GM12878 (cell line): ENCODE measurements at regions not wholly inside any gene's neighbourhood (a gene's known extent, or its start where the extent isn't known, plus 50 kb on each side); places are given as distances from the start of the nearest gene placed in this dataset.

Source experiments
- ATAC-seq: fragments of 200-7000 bp; cut with Tn5 transposase; 3 replicates; pipeline ENCODE4 v1.9.1; 2020; ENCODE audit warnings: mild to moderate bottlenecking, moderate library complexity
- BruUV-seq: library from RNA; stranded (reverse); fragments of 400-500 nt; replicated peaks from 2 replicates; lab custom pipeline; 2021; lab: Mats Ljungman, UMichigan
- CTCF ChIA-PET: fragments of 300-600 bp; sonication (Branson Sonifier 250); formaldehyde crosslinking; extraction: SDS; loops from one replicate; lab custom pipeline; 2021; ENCODE audit warnings: inconsistent platforms; lab: Yijun Ruan, JAX
- POLR2A ChIA-PET: fragments of 350-600 bp; formaldehyde crosslinking; extraction: SDS; loops from one replicate; lab custom pipeline; 2021; ENCODE audit warnings: inconsistent platforms; lab: Charles Lee
- RAD21 ChIA-PET: fragments of 300-600 bp; sonication (Branson Sonifier 250); formaldehyde crosslinking; loops from one replicate; lab custom pipeline; 2023; ENCODE audit warnings: antibody characterized with exemption; ENCODE audit not compliant: unreplicated experiment; lab: Charles Lee
- SMC1A ChIA-PET: fragments of 300-600 bp; sonication (Branson Sonifier 250); formaldehyde crosslinking; loops from one replicate; lab custom pipeline; 2023; ENCODE audit not compliant: unreplicated experiment, uncharacterized antibody; lab: Charles Lee
- DNase-seq: peaks from one replicate; pipeline ENCODE4 v3.0.0-alpha.2; 2011; ENCODE audit warnings: low read depth, low spot score
- FAIRE-seq: peaks from 3 replicates; lab custom pipeline; 2011; peaks lifted over from hg19 to GRCh38; lab: Jason Lieb, UNC
- H2AFZ ChIP-seq: 2 replicates; pipeline ENCODE4 v1.6.0; 2011; ENCODE audit warnings: low read depth, low read length, control low read depth; ENCODE audit not compliant: control insufficient read depth
- H3K27ac ChIP-seq: 2 replicates; pipeline ENCODE4 v1.5.1; 2011; ENCODE audit warnings: control low read depth; ENCODE audit not compliant: control insufficient read depth, insufficient read depth
- H3K27me3 ChIP-seq, 2 experiments: replicated peaks in 1 of 2; 2 replicates each; pipeline versions ENCODE4 v1.6.0 to v1.6.1; 2011; ENCODE audit warnings: low read length in 1 of 2; ENCODE audit not compliant: control insufficient read depth in 2 of 2, insufficient read depth in 2 of 2
- H3K36me3 ChIP-seq, 2 experiments: 2 replicates each; pipeline ENCODE4 v1.5.1; 2011; ENCODE audit warnings: low read length in 1 of 2; ENCODE audit not compliant: control insufficient read depth in 2 of 2, insufficient read depth in 2 of 2
- H3K4me1 ChIP-seq: 2 replicates; pipeline ENCODE4 v1.6.1; 2011; ENCODE audit warnings: mild to moderate bottlenecking, low read length, moderate library complexity, mixed read lengths; ENCODE audit not compliant: control insufficient read depth, insufficient read depth
- H3K4me2 ChIP-seq: 2 replicates; pipeline ENCODE4 v1.6.0; 2011; ENCODE audit warnings: control low read depth; ENCODE audit not compliant: control insufficient read depth, insufficient read depth
- H3K4me3 ChIP-seq: fragments of 200-600 bp; sonication (generic); 2 replicates; pipeline ENCODE4 v1.5.1; 2016
- H3K79me2 ChIP-seq: 2 replicates; pipeline ENCODE4 v1.6.0; 2011; ENCODE audit warnings: low read length; ENCODE audit not compliant: control insufficient read depth, insufficient read depth
- H3K9ac ChIP-seq: 2 replicates; pipeline ENCODE4 v1.8.0; 2011; ENCODE audit warnings: low read length, control low read depth, mixed read lengths; ENCODE audit not compliant: control insufficient read depth, insufficient read depth
- H3K9me3 ChIP-seq: replicated peaks from 3 replicates; pipeline ENCODE4 v1.5.1; 2011; ENCODE audit warnings: mild to moderate bottlenecking, low read length; ENCODE audit not compliant: control insufficient read depth, insufficient read depth
- H4K20me1 ChIP-seq: 2 replicates; pipeline ENCODE4 v1.6.0; 2011; ENCODE audit not compliant: control insufficient read depth, insufficient read depth
- ATF7 ChIP-seq: fragments of 450-650 bp; IDR thresholded peaks from 2 replicates; pipeline ENCODE4 v1.6.1; 2016; ENCODE audit warnings: low read depth, mild to moderate bottlenecking
- BRCA1 ChIP-seq: IDR thresholded peaks from 2 replicates; pipeline ENCODE4 v1.6.1; 2011; ENCODE audit warnings: low read depth, low read length, improper control_type of control experiment
- CBX3 ChIP-seq: fragments of 200-600 bp; sonication (generic); IDR thresholded peaks from 2 replicates; pipeline ENCODE4 v1.6.1; 2016; ENCODE audit warnings: low read depth, borderline replicate concordance
- CHD1 ChIP-seq: IDR thresholded peaks from 2 replicates; pipeline ENCODE4 v1.6.1; 2012; ENCODE audit warnings: low read depth, low read length, improper control_type of control experiment
- E4F1 ChIP-seq: fragments of 450-650 bp; IDR thresholded peaks from 2 replicates; pipeline ENCODE4 v1.6.1; 2018; ENCODE audit warnings: borderline replicate concordance, mild to moderate bottlenecking; ENCODE audit not compliant: partially characterized antibody
- GATAD2B ChIP-seq: fragments of 450-650 bp; conservative IDR thresholded peaks from 2 replicates; pipeline ENCODE4 v1.6.1; 2017; ENCODE audit warnings: low read depth, mild to moderate bottlenecking, moderate library complexity
- HCFC1 ChIP-seq: fragments of 150-350 bp; IDR thresholded peaks from 2 replicates; pipeline ENCODE4 v1.6.1; 2014; ENCODE audit warnings: low read length
- HDAC2 ChIP-seq: fragments of 200-600 bp; sonication (generic); IDR thresholded peaks from 2 replicates; pipeline ENCODE4 v1.6.1; 2017
- KDM1A ChIP-seq: fragments of 200-600 bp; sonication (generic); IDR thresholded peaks from 2 replicates; pipeline ENCODE4 v1.6.1; 2016; ENCODE audit warnings: borderline replicate concordance
- MEF2A ChIP-seq: IDR thresholded peaks from 2 replicates; pipeline ENCODE4 v1.6.1; 2011; ENCODE audit warnings: low read depth, mild to moderate bottlenecking, low read length, moderate library complexity; ENCODE audit not compliant: insufficient read depth
- MYB ChIP-seq: fragments of 150-350 bp; IDR thresholded peaks from 2 replicates; pipeline ENCODE4 v1.6.1; 2014; ENCODE audit warnings: mild to moderate bottlenecking, low read depth, low read length, borderline replicate concordance
- NFXL1 ChIP-seq: fragments of 450-650 bp; IDR thresholded peaks from 2 replicates; pipeline ENCODE4 v1.6.1; 2017; ENCODE audit warnings: antibody characterized with exemption, mild to moderate bottlenecking, borderline replicate concordance
- PAX5 ChIP-seq: IDR thresholded peaks from 2 replicates; pipeline ENCODE4 v1.6.1; 2011; ENCODE audit warnings: low read depth, low read length, borderline replicate concordance
- PAX8 ChIP-seq: fragments of 450-650 bp; IDR thresholded peaks from 2 replicates; pipeline ENCODE4 v1.6.1; 2017; ENCODE audit warnings: mild to moderate bottlenecking, moderate library complexity
- SP1 ChIP-seq: IDR thresholded peaks from one replicate; pipeline ENCODE4 v1.6.1; 2011; ENCODE audit warnings: low read depth, low read length
- SREBF1 ChIP-seq: IDR thresholded peaks from 2 replicates; pipeline ENCODE4 v1.6.1; 2012; ENCODE audit warnings: mild to moderate bottlenecking, low read length
- STAT1 ChIP-seq: fragments of 450-650 bp; conservative IDR thresholded peaks from 2 replicates; pipeline ENCODE4 v1.6.1; 2014; ENCODE audit warnings: antibody characterized with exemption, mild to moderate bottlenecking
- ZNF207 ChIP-seq: fragments of 450-650 bp; IDR thresholded peaks from 2 replicates; pipeline ENCODE4 v1.6.1; 2014; ENCODE audit warnings: antibody characterized with exemption, mild to moderate bottlenecking, borderline replicate concordance
- ZSCAN29 ChIP-seq: fragments of 450-650 bp; IDR thresholded peaks from 2 replicates; pipeline ENCODE4 v1.6.1; 2017; ENCODE audit warnings: mild to moderate bottlenecking, moderate library complexity
- WGBS: methylation state at CpG from one replicate; pipeline ENCODE4 v1.1.6; 2016; ENCODE audit warnings: low lambda C conversion rate; ENCODE audit not compliant: insufficient replicate concordance, insufficient coverage; ENCODE audit errors: missing lambda C conversion rate; 5-methylcytosine and 5-hydroxymethylcytosine counted together
- in situ Hi-C: fragments of 300-500 bp; cut with MboI; formaldehyde crosslinking; loops from 9 replicates; pipeline ENCODE4 v1.14.3; 2018; ENCODE audit warnings: mixed read lengths
- intact Hi-C: fragments of 100-400 bp; cut with micrococcal nuclease; formaldehyde crosslinking; loops from one replicate; pipeline ENCODE4 v1.14.2; 2022; ENCODE audit not compliant: unreplicated experiment
- TF ChIP-seq, protein P1 (sequence below): IDR thresholded peaks from 2 replicates; pipeline ENCODE4 v1.6.1; 2011; ENCODE audit warnings: borderline replicate concordance, low read depth, mild to moderate bottlenecking, moderate library complexity, low read length; ENCODE audit not compliant: insufficient read depth, poor library complexity, severe bottlenecking
- TF ChIP-seq, protein P2 (sequence below): IDR thresholded peaks from 2 replicates; pipeline ENCODE4 v1.6.1; 2011; ENCODE audit warnings: low read depth, low read length, improper control_type of control experiment, borderline replicate concordance

- FAIRE-seq = no peak
- DNase-seq = no peak
- CTCF ChIA-PET = no interaction called here
Observed at GRCh38 chr12:58731096-58731495, 189.2 kb downstream of the LRIG3 start.

DNA sequence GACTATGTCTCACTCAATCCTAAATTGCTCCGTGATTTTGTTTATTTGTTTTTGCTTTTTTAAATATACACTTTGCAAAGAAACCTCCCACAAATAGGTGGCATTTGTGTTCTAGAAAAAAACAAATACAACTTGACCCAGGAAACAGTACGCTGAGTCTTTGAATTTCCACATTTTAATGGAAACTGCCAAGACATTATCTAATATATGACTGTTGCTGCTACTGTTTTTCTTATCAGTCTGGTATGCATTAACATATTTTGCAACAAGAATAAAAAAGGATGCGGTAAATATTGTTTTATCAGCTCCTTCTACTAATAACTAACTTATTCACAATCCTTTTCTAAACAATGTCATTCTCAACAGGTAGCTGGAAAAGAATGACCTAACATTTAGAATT is 187.4 kb downstream of the LRIG3 start:
- Histone ChIP-seq H3K4me3 (no peak overlapping the region), H3K4me2 (no peak overlapping the region), H3K79me2 (no peaks in the 10 kb centered on the region), H3K9me3 (no peaks in the 10 kb centered on the region), H3K36me3 (no peaks in the 10 kb centered on the region), H4K20me1 (no peaks in the 10 kb centered on the region), H2AFZ (no peak overlapping the region), H3K27ac (no peak overlapping the region), H3K4me1 (no peaks in the 10 kb centered on the region), H3K27me3 (no peaks in the 10 kb centered on the region), H3K9ac (no peak overlapping the region)
- ChIA-PET CTCF (no interaction called here), POLR2A (no interaction called here), SMC1A (no interaction called here), RAD21 (no interaction called here)
- no peak for FAIRE-seq
- ATAC-seq = no peak
- WGBS = 18% methylated on average over 3 of the region's 3 CpGs
- DNase-seq = no peak
- in situ Hi-C loops (no loop called here), intact Hi-C loops (no loop called here)
- BruUV-seq = no TSS peak
- no peak for TF ChIP-seq PAX8
- no peak for TF ChIP-seq E4F1
- TF ChIP-seq BRCA1 = no peak
- no peak for TF ChIP-seq MYB
- TF ChIP-seq HCFC1 = no peak
- TF ChIP-seq, protein P1, sequence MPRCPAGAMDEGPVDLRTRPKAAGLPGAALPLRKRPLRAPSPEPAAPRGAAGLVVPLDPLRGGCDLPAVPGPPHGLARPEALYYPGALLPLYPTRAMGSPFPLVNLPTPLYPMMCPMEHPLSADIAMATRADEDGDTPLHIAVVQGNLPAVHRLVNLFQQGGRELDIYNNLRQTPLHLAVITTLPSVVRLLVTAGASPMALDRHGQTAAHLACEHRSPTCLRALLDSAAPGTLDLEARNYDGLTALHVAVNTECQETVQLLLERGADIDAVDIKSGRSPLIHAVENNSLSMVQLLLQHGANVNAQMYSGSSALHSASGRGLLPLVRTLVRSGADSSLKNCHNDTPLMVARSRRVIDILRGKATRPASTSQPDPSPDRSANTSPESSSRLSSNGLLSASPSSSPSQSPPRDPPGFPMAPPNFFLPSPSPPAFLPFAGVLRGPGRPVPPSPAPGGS = no peak
- TF ChIP-seq SREBF1 = no peak
- no peak for TF ChIP-seq ATF7
- no peak for TF ChIP-seq NFXL1
- no peak for TF ChIP-seq CHD1
- no peak for TF ChIP-seq GATAD2B
- TF ChIP-seq STAT1 = no peak

More at GRCh38 chr12:58731096-58731495, 189.2 kb downstream of the LRIG3 start:
- Histone ChIP-seq H3K79me2 (no peaks in the 10 kb centered on the region), H2AFZ (no peak overlapping the region), H4K20me1 (no peaks in the 10 kb centered on the region), H3K27me3 (no peaks in the 10 kb centered on the region), H3K27ac (no peak overlapping the region), H3K4me2 (no peak overlapping the region), H3K9ac (no peak overlapping the region), H3K4me3 (no peak overlapping the region), H3K9me3 (no peaks in the 10 kb centered on the region), H3K36me3 (no peaks in the 10 kb centered on the region), H3K4me1 (no peaks in the 10 kb centered on the region)
- no TSS peak for BruUV-seq
- intact Hi-C loops = no loop called here
- SMC1A ChIA-PET = no interaction called here
- TF ChIP-seq SP1 (no peak), HDAC2 (no peak), ZSCAN29 (no peak), CBX3 (no peak), ZNF207 (no peak), PAX5 (no peak), MEF2A (no peak), KDM1A (no peak)
- TF ChIP-seq, protein P2, sequence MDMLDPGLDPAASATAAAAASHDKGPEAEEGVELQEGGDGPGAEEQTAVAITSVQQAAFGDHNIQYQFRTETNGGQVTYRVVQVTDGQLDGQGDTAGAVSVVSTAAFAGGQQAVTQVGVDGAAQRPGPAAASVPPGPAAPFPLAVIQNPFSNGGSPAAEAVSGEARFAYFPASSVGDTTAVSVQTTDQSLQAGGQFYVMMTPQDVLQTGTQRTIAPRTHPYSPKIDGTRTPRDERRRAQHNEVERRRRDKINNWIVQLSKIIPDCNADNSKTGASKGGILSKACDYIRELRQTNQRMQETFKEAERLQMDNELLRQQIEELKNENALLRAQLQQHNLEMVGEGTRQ = no peak
- POLR2A ChIA-PET = no interaction called here
- in situ Hi-C loops = no loop called here
- no peak for ATAC-seq
- RAD21 ChIA-PET = no interaction called here
